Endothelial cell (in vitro differentiated cells): ENCODE measurements at regions not wholly inside any gene's neighbourhood (a gene's known extent, or its start where the extent isn't known, plus 50 kb on each side); places are given as distances from the start of the nearest gene placed in this dataset.

Experiments
- DNase-seq: peaks from one replicate; pipeline ENCODE4 v3.0.0; 2021; ENCODE audit warnings: low spot score
- H3K27ac Mint-ChIP-seq: one replicate; pipeline ENCODE4 v1.8.0; 2021; ENCODE audit warnings: mixed read lengths, inconsistent platforms; ENCODE audit not compliant: unreplicated experiment
- H3K27me3 Mint-ChIP-seq: one replicate; pipeline ENCODE4 v1.8.0; 2021; ENCODE audit warnings: mild to moderate bottlenecking, moderate library complexity, mixed read lengths, inconsistent platforms; ENCODE audit not compliant: unreplicated experiment
- H3K36me3 Mint-ChIP-seq: one replicate; pipeline ENCODE4 v1.8.0; 2021; ENCODE audit warnings: mild to moderate bottlenecking, low read depth, mixed read lengths, inconsistent platforms; ENCODE audit not compliant: unreplicated experiment
- H3K4me1 Mint-ChIP-seq: one replicate; pipeline ENCODE4 v1.8.0; 2021; ENCODE audit warnings: mild to moderate bottlenecking, mixed read lengths, inconsistent platforms; ENCODE audit not compliant: unreplicated experiment
- H3K4me3 Mint-ChIP-seq: one replicate; pipeline ENCODE4 v1.8.0; 2021; ENCODE audit warnings: mild to moderate bottlenecking, mixed read lengths, inconsistent platforms; ENCODE audit not compliant: unreplicated experiment
- H3K9me3 Mint-ChIP-seq: one replicate; pipeline ENCODE4 v1.8.0; 2021; ENCODE audit warnings: mixed read lengths, inconsistent platforms; ENCODE audit not compliant: unreplicated experiment
- CTCF ChIP-seq: fragments of 200-600 bp; sonication (generic); IDR thresholded peaks from one replicate; pipeline ENCODE4 v1.5.0; 2021; ENCODE audit warnings: antibody characterized with exemption; ENCODE audit not compliant: unreplicated experiment

GRCh38 chr1:193416226-193417024 is 230.0 kb upstream of the B3GALT2 start:
- H3K36me3 Mint-ChIP-seq: no peaks in the 10 kb centered on the region
- no peak overlapping the region for H3K4me3 Mint-ChIP-seq
- H3K27me3 Mint-ChIP-seq: peaks cover 3% of the 10 kb centered on the region
- H3K27ac Mint-ChIP-seq: no peak overlapping the region
- H3K9me3 Mint-ChIP-seq: no peaks in the 10 kb centered on the region
- no peaks in the 10 kb centered on the region for H3K4me1 Mint-ChIP-seq
- no peak for TF ChIP-seq CTCF
- DNase-seq: no peak

GRCh38 chr1:193415256-193415655 is 228.8 kb upstream of the B3GALT2 start:
- TF ChIP-seq CTCF: no peak
- H3K4me3 Mint-ChIP-seq: no peak overlapping the region
- DNase-seq: no peak
- H3K9me3 Mint-ChIP-seq: no peaks in the 10 kb centered on the region
- no peaks in the 10 kb centered on the region for H3K36me3 Mint-ChIP-seq
- no peaks in the 10 kb centered on the region for H3K4me1 Mint-ChIP-seq
- H3K27ac Mint-ChIP-seq: no peak overlapping the region
- peaks cover 2% of the 10 kb centered on the region for H3K27me3 Mint-ChIP-seq

- no peak for TF ChIP-seq CTCF
- no peak overlapping the region for H3K4me3 Mint-ChIP-seq
- no peaks in the 10 kb centered on the region for H3K9me3 Mint-ChIP-seq
- H3K27ac Mint-ChIP-seq: no peak overlapping the region
- peaks cover 2% of the 10 kb centered on the region for H3K27me3 Mint-ChIP-seq
- H3K4me1 Mint-ChIP-seq: no peaks in the 10 kb centered on the region
- H3K36me3 Mint-ChIP-seq: no peaks in the 10 kb centered on the region
- DNase-seq: no peak
These were observed 227.0 kb upstream of the B3GALT2 start for GRCh38 chr1:193413376-193413775.

GRCh38 chr1:193412748-193413147 is 226.3 kb upstream of the B3GALT2 start:
- no peak for DNase-seq
- no peak for TF ChIP-seq CTCF
- no peaks in the 10 kb centered on the region for H3K9me3 Mint-ChIP-seq
- H3K36me3 Mint-ChIP-seq: no peaks in the 10 kb centered on the region
- H3K27ac Mint-ChIP-seq: no peak overlapping the region
- peaks cover 2% of the 10 kb centered on the region for H3K27me3 Mint-ChIP-seq
- no peak overlapping the region for H3K4me3 Mint-ChIP-seq
- no peaks in the 10 kb centered on the region for H3K4me1 Mint-ChIP-seq

- Mint-ChIP-seq H3K4me1 (no peaks in the 10 kb centered on the region), H3K27me3 (peaks cover 2% of the 10 kb centered on the region), H3K4me3 (no peak overlapping the region), H3K27ac (no peak overlapping the region), H3K9me3 (no peaks in the 10 kb centered on the region), H3K36me3 (no peaks in the 10 kb centered on the region)
- DNase-seq: no peak
- no peak for TF ChIP-seq CTCF
These were observed 225.3 kb upstream of the B3GALT2 start for GRCh38 chr1:193411714-193412113.
